Body of pancreas (tissue), 4 donors: ENCODE measurements at regions not wholly inside any gene's neighbourhood (a gene's known extent, or its start where the extent isn't known, plus 50 kb on each side); places are given as distances from the start of the nearest gene placed in this dataset.

Source experiments
- ATAC-seq: fragments of 150-250 bp; one replicate; pipeline ENCODE4 v1.9.1; 2016
- DNase-seq, 4 donors: peaks; one replicate each; pipeline ENCODE4 v3.0.0-alpha.2; 2019
- H3K27ac ChIP-seq, 4 donors: fragments of 200-600 bp; sonication (generic); 1 replicate in 3 of 4; 2 replicates in 1 of 4; pipeline versions ENCODE4 v1.5.1 to v1.6.1; 2016 to 2019; ENCODE audit warnings: mild to moderate bottlenecking in 1 of 4, mixed read lengths in 1 of 4, moderate library complexity in 1 of 4
- H3K27me3 ChIP-seq, 2 donors: fragments of 200-600 bp; sonication (generic); one replicate each; pipeline ENCODE4 v1.6.0; 2016; ENCODE audit warnings: mild to moderate bottlenecking in 1 of 2
- H3K36me3 ChIP-seq, 2 donors: fragments of 200-600 bp; sonication (generic); replicated peaks in 1 of 2; 2 replicates each; pipeline ENCODE4 v1.5.1; 2016; ENCODE audit warnings: low read depth in 2 of 2; ENCODE audit not compliant: insufficient read depth in 1 of 2
- H3K4me1 ChIP-seq: fragments of 200-600 bp; sonication (generic); one replicate; pipeline ENCODE4 v1.6.0; 2016
- H3K4me3 ChIP-seq, 2 donors: fragments of 200-600 bp; sonication (generic); 1 replicate in 1 of 2; 2 replicates in 1 of 2; pipeline ENCODE4 v1.5.1; 2016 to 2019
- H3K9me3 ChIP-seq, 3 donors: fragments of 200-600 bp; sonication (generic); 1 replicate in 2 of 3; 2 replicates in 1 of 3; pipeline ENCODE4 v1.5.1; 2016
- CTCF ChIP-seq, 7 experiments: fragments of 450-650 bp in 4 of 7; fragments of 200-600 bp in 3 of 7; sonication (generic) in 3 of 7; IDR thresholded peaks; one replicate each; pipeline ENCODE4 v1.5.1; 2016 to 2019; ENCODE audit warnings: antibody characterized with exemption in 7 of 7
- POLR2A ChIP-seq, 3 donors: fragments of 450-650 bp; IDR thresholded peaks; one replicate each; pipeline ENCODE4 v1.6.1; 2016; ENCODE audit warnings: antibody characterized with exemption in 3 of 3, mild to moderate bottlenecking in 2 of 3
- WGBS, 2 donors: methylation state at CpG; one replicate each; pipeline ENCODE4 v1.1.5; 2017; 5-methylcytosine and 5-hydroxymethylcytosine counted together
- intact Hi-C: fragments of 100-400 bp; cut with DNase I; formaldehyde crosslinking; loops from one replicate; pipeline ENCODE4 v1.15.1; 2023

GRCh38 chr4:12897954-12898353 lies 586.2 kb downstream of the RAB28 start:
- 72 to 77% methylated on average over 4 of the region's 4 CpGs for WGBS, 2 donors

GRCh38 chr4:12894062-12894461 lies 590.1 kb downstream of the RAB28 start:
- H3K27ac ChIP-seq: no peak overlapping the region
- no peaks in the 10 kb centered on the region for H3K36me3 ChIP-seq
- DNase-seq (no peak), ATAC-seq (no peak)
- H3K4me1 ChIP-seq: no peaks in the 10 kb centered on the region
- intact Hi-C loops: no loop called here
- 88 to 94% methylated on average over 1 of the region's 1 CpG for WGBS, 2 donors
- no peaks in the 10 kb centered on the region for H3K27me3 ChIP-seq
- H3K9me3 ChIP-seq: no peaks in the 10 kb centered on the region
- H3K4me3 ChIP-seq: no peak overlapping the region
- TF ChIP-seq CTCF (IDR thresholded peaks at IDR 0.05) (no peak), POLR2A (IDR thresholded peaks at IDR 0.05) (no peak)

More at GRCh38 chr4:12897954-12898353, 586.2 kb downstream of the RAB28 start:
- Histone ChIP-seq H3K27ac (no peak overlapping the region), H3K27me3 (no peaks in the 10 kb centered on the region), H3K4me1 (no peaks in the 10 kb centered on the region), H3K4me3 (no peak overlapping the region), H3K9me3 (no peaks in the 10 kb centered on the region), H3K36me3 (no peaks in the 10 kb centered on the region)
- ATAC-seq (no peak), DNase-seq (no peak)
- TF ChIP-seq CTCF (IDR thresholded peaks at IDR 0.05): no peak
- no peak for TF ChIP-seq POLR2A (IDR thresholded peaks at IDR 0.05)
- intact Hi-C loops: no loop called here

GRCh38 chr4:12889054-12889453 lies 595.1 kb downstream of the RAB28 start:
- Histone ChIP-seq H3K4me3 (no peak overlapping the region), H3K27me3 (no peaks in the 10 kb centered on the region), H3K9me3 (no peaks in the 10 kb centered on the region), H3K36me3 (no peaks in the 10 kb centered on the region), H3K4me1 (no peaks in the 10 kb centered on the region), H3K27ac (no peak overlapping the region)
- no peak for DNase-seq
- intact Hi-C loops: no loop called here
- WGBS, 2 donors: 67 to 78% methylated on average over 3 of the region's 3 CpGs
- no peak for TF ChIP-seq CTCF (IDR thresholded peaks at IDR 0.05)
- TF ChIP-seq POLR2A (IDR thresholded peaks at IDR 0.05): no peak
- no peak for ATAC-seq

GRCh38 chr4:12884846-12885796 lies 599.0 kb downstream of the RAB28 start:
- H3K27ac ChIP-seq: no peak overlapping the region
- H3K4me1 ChIP-seq: no peaks in the 10 kb centered on the region
- DNase-seq (no peak), ATAC-seq (no peak)
- intact Hi-C loops: no loop called here
- 63 to 67% methylated on average over 20 of the region's 20 CpGs for WGBS, 2 donors
- H3K36me3 ChIP-seq: no peaks in the 10 kb centered on the region
- no peaks in the 10 kb centered on the region for H3K27me3 ChIP-seq
- no peak overlapping the region for H3K4me3 ChIP-seq
- H3K9me3 ChIP-seq: no peaks in the 10 kb centered on the region
- TF ChIP-seq CTCF (IDR thresholded peaks at IDR 0.05) (no peak), POLR2A (IDR thresholded peaks at IDR 0.05) (no peak)
